H9 (cell line): ENCODE measurements at regions not wholly inside any gene's neighbourhood (a gene's known extent, or its start where the extent isn't known, plus 50 kb on each side); places are given as distances from the start of the nearest gene placed in this dataset.

ENCODE experiments used
- DNase-seq: peaks from one replicate; pipeline ENCODE4 v3.0.0-alpha.2; 2017
- H2AFZ ChIP-seq: one replicate; pipeline ENCODE4 v1.6.1; 2013; ENCODE audit warnings: mild to moderate bottlenecking, low read length, control low read depth, moderate library complexity
- H2AK5ac ChIP-seq: 2 replicates; pipeline ENCODE4 v1.6.1; 2013; ENCODE audit warnings: low read length, control low read depth, mixed read lengths; ENCODE audit not compliant: insufficient read length
- H2BK120ac ChIP-seq: one replicate; pipeline ENCODE4 v1.6.1; 2013; ENCODE audit warnings: low read depth, mild to moderate bottlenecking, low read length, control low read depth, inconsistent platforms; ENCODE audit not compliant: poor library complexity, severe bottlenecking
- H2BK12ac ChIP-seq: 2 replicates; pipeline ENCODE4 v1.6.1; 2013; ENCODE audit warnings: low read length, control low read depth, mixed read lengths, low read depth; ENCODE audit not compliant: insufficient read length
- H2BK15ac ChIP-seq: 2 replicates; pipeline ENCODE4 v1.6.1; 2013; ENCODE audit warnings: low read depth, low read length, control low read depth
- H2BK20ac ChIP-seq: one replicate; pipeline ENCODE4 v1.6.1; 2013; ENCODE audit warnings: low read depth, mild to moderate bottlenecking, low read length, control low read depth, inconsistent platforms; ENCODE audit not compliant: poor library complexity, severe bottlenecking
- H2BK5ac ChIP-seq: 2 replicates; pipeline ENCODE4 v1.6.1; 2013; ENCODE audit warnings: low read length, control low read depth, mixed read lengths; ENCODE audit not compliant: insufficient read length
- H3K14ac ChIP-seq: 2 replicates; pipeline ENCODE4 v1.6.1; 2013; ENCODE audit warnings: low read length, control low read depth; ENCODE audit not compliant: insufficient read depth
- H3K18ac ChIP-seq: 2 replicates; pipeline ENCODE4 v1.6.1; 2013; ENCODE audit warnings: low read depth, mild to moderate bottlenecking, mixed read lengths, low read length, control low read depth; ENCODE audit not compliant: insufficient read length
- H3K23ac ChIP-seq: 2 replicates; pipeline ENCODE4 v1.6.1; 2013; ENCODE audit warnings: low read length, control low read depth, mixed read lengths, low read depth; ENCODE audit not compliant: insufficient read length
- H3K23me2 ChIP-seq: 2 replicates; pipeline ENCODE4 v1.6.1; 2013; ENCODE audit warnings: low read depth, mild to moderate bottlenecking, mixed read lengths, low read length, control low read depth; ENCODE audit not compliant: insufficient read length, poor library complexity, severe bottlenecking
- H3K27ac ChIP-seq: 2 replicates; pipeline ENCODE4 v1.5.1; 2013; ENCODE audit warnings: low read length, control low read depth, mixed read lengths, low read depth; ENCODE audit not compliant: insufficient read length
- H3K27me3 ChIP-seq: 2 replicates; pipeline ENCODE4 v1.6.1; 2013; ENCODE audit warnings: low read length, control low read depth, inconsistent platforms; ENCODE audit not compliant: insufficient read depth
- H3K4ac ChIP-seq: 2 replicates; pipeline ENCODE4 v1.6.1; 2013; ENCODE audit warnings: low read depth, mild to moderate bottlenecking, control low read depth, inconsistent platforms, low read length, moderate library complexity
- H3K4me1 ChIP-seq: 2 replicates; pipeline ENCODE4 v1.6.1; 2013; ENCODE audit warnings: low read length, control low read depth, inconsistent platforms; ENCODE audit not compliant: insufficient read depth
- H3K4me2 ChIP-seq: 2 replicates; pipeline ENCODE4 v1.6.1; 2013; ENCODE audit warnings: low read length, control low read depth, mixed read lengths; ENCODE audit not compliant: insufficient read length, insufficient read depth
- H3K56ac ChIP-seq: 2 replicates; pipeline ENCODE4 v1.6.1; 2013; ENCODE audit warnings: low read depth, mild to moderate bottlenecking, mixed read lengths, low read length, control low read depth; ENCODE audit not compliant: insufficient read length
- H3K79me1 ChIP-seq: 2 replicates; pipeline ENCODE4 v1.6.1; 2013; ENCODE audit warnings: low read depth, mild to moderate bottlenecking, moderate library complexity, low read length, control low read depth, inconsistent platforms; ENCODE audit not compliant: insufficient read depth, poor library complexity, severe bottlenecking
- H3K79me2 ChIP-seq: 2 replicates; pipeline ENCODE4 v1.6.1; 2013; ENCODE audit warnings: low read length, control low read depth, inconsistent platforms; ENCODE audit not compliant: insufficient read depth
- H3K9ac ChIP-seq: 2 replicates; pipeline ENCODE4 v1.6.1; 2013; ENCODE audit warnings: low read length, control low read depth, mixed read lengths; ENCODE audit not compliant: insufficient read length; ENCODE audit errors: extremely low read depth
- H3K9me3 ChIP-seq: one replicate; pipeline ENCODE4 v1.6.1; 2013; ENCODE audit warnings: low read depth, low read length, inconsistent platforms; ENCODE audit not compliant: control insufficient read depth
- H3T11ph ChIP-seq: one replicate; pipeline ENCODE4 v1.6.1; 2013; ENCODE audit warnings: mild to moderate bottlenecking, low read length, control low read depth, inconsistent platforms
- H4K20me1 ChIP-seq: one replicate; pipeline ENCODE4 v1.6.1; 2013; ENCODE audit not compliant: control insufficient read depth, insufficient read length, insufficient read depth
- H4K5ac ChIP-seq: 2 replicates; pipeline ENCODE4 v1.6.1; 2013; ENCODE audit warnings: low read depth, mild to moderate bottlenecking, mixed read lengths, low read length, control low read depth; ENCODE audit not compliant: insufficient read length
- H4K8ac ChIP-seq: replicated peaks from 2 replicates; pipeline ENCODE4 v1.6.1; 2013; ENCODE audit warnings: low read length, control low read depth, mixed read lengths, low read depth; ENCODE audit not compliant: insufficient read length
- H4K91ac ChIP-seq: 2 replicates; pipeline ENCODE4 v1.6.1; 2013; ENCODE audit warnings: low read depth, mild to moderate bottlenecking, moderate library complexity, mixed read lengths, low read length, control low read depth; ENCODE audit not compliant: insufficient read length
- H3K27ac Mint-ChIP-seq, 3 experiments: 2 replicates in 2 of 3; 3 replicates in 1 of 3; pipeline ENCODE4 v1.8.0; 2020 to 2021; ENCODE audit warnings: mixed read lengths in 3 of 3, mild to moderate bottlenecking in 1 of 3, moderate library complexity in 1 of 3
- H3K27me3 Mint-ChIP-seq: 2 replicates; pipeline ENCODE4 v1.8.0; 2021; ENCODE audit warnings: low read depth, mild to moderate bottlenecking, moderate library complexity, mixed read lengths
- H3K36me3 Mint-ChIP-seq, 3 experiments: 2 replicates in 2 of 3; 3 replicates in 1 of 3; pipeline ENCODE4 v1.8.0; 2020 to 2021; ENCODE audit warnings: low read depth in 3 of 3, mixed read lengths in 3 of 3; ENCODE audit not compliant: insufficient read depth in 1 of 3
- H3K4me1 Mint-ChIP-seq, 2 experiments: 2 replicates each; pipeline ENCODE4 v1.8.0; 2020; ENCODE audit warnings: mixed read lengths in 2 of 2
- H3K4me3 Mint-ChIP-seq, 2 experiments: 2 replicates in 1 of 2; 3 replicates in 1 of 2; pipeline ENCODE4 v1.8.0; 2020 to 2021; ENCODE audit warnings: mild to moderate bottlenecking in 2 of 2, mixed read lengths in 2 of 2, moderate library complexity in 1 of 2
- H3K9me3 Mint-ChIP-seq, 2 experiments: 2 replicates in 1 of 2; 3 replicates in 1 of 2; pipeline ENCODE4 v1.8.0; 2020; ENCODE audit warnings: mild to moderate bottlenecking in 2 of 2, mixed read lengths in 2 of 2, moderate library complexity in 1 of 2
- WGBS: extraction: QIAGEN DNeasy Blood & Tissue Kit; methylation state at CpG from one replicate; pipeline ENCODE4 v1.1.7; 2013; ENCODE audit warnings: missing lambda C conversion rate, low lambda C conversion rate, mixed read lengths; ENCODE audit not compliant: insufficient read length; ENCODE audit errors: extremely low coverage; 5-methylcytosine and 5-hydroxymethylcytosine counted together
- TF ChIP-seq, protein P1 (sequence below): fragments of 200-600 bp; sonication (generic); conservative IDR thresholded peaks from 3 replicates; pipeline ENCODE4 v1.8.0; 2021; ENCODE audit warnings: antibody characterized with exemption, mild to moderate bottlenecking

DNA sequence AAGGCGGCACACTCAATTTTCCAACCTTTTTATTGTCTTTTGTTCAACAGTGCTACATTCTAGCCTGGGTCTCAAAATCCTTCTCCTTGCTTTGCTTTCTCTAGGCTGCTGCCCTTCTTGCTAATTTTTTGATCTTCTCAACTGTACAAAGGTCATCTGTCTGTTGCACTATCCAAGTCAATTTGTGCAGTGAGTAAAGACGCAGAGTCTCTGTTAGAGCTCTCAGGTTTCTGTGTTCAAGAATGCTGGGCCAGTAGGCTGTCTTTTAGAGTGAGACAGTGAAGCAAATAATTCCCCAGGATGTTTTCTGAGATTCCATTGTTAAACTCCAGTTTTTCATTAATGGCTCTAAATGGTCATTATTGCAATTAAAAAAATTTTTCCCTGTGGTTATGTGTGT, 255.7 kb upstream of the ACTBL2 start:
- no CpG with 5 or more reads among the region's 2 CpGs for WGBS
- Mint-ChIP-seq H3K4me3 (no peak overlapping the region), H3K4me1 (peaks cover 14 to 23% of the 10 kb centered on the region in 2 experiments), H3K36me3 (no peaks in the 10 kb centered on the region), H3K27ac (no peak overlapping the region; a peak in 1 of 7 replicates), H3K27me3 (no peaks in the 10 kb centered on the region), H3K9me3 (no peaks in the 10 kb centered on the region)
- Histone ChIP-seq H3T11ph (no peak overlapping the region), H3K23me2 (no peaks in the 10 kb centered on the region), H3K27me3 (no peaks in the 10 kb centered on the region), H3K18ac (no peak overlapping the region), H4K20me1 (no peaks in the 10 kb centered on the region), H3K79me2 (no peaks in the 10 kb centered on the region), H2AFZ (no peak overlapping the region), H3K79me1 (no peaks in the 10 kb centered on the region), H2BK20ac (no peak overlapping the region), H4K5ac (no peak overlapping the region), H3K23ac (no peak overlapping the region), H3K9ac (no peak overlapping the region), H2BK15ac (no peak overlapping the region), H2BK120ac (no peak overlapping the region), H3K4ac (no peak overlapping the region), H4K8ac (no peak overlapping the region), H2BK12ac (no peak overlapping the region), H2AK5ac (no peak overlapping the region), H3K4me1 (peaks cover 3% of the 10 kb centered on the region; the same call in 1 of the 2 replicates), H3K56ac (no peak overlapping the region), H3K9me3 (no peaks in the 10 kb centered on the region), H3K14ac (no peak overlapping the region), H3K27ac (no peak overlapping the region), H3K4me2 (no peak overlapping the region), H2BK5ac (no peak overlapping the region), H4K91ac (no peak overlapping the region)
- TF ChIP-seq, protein P1, sequence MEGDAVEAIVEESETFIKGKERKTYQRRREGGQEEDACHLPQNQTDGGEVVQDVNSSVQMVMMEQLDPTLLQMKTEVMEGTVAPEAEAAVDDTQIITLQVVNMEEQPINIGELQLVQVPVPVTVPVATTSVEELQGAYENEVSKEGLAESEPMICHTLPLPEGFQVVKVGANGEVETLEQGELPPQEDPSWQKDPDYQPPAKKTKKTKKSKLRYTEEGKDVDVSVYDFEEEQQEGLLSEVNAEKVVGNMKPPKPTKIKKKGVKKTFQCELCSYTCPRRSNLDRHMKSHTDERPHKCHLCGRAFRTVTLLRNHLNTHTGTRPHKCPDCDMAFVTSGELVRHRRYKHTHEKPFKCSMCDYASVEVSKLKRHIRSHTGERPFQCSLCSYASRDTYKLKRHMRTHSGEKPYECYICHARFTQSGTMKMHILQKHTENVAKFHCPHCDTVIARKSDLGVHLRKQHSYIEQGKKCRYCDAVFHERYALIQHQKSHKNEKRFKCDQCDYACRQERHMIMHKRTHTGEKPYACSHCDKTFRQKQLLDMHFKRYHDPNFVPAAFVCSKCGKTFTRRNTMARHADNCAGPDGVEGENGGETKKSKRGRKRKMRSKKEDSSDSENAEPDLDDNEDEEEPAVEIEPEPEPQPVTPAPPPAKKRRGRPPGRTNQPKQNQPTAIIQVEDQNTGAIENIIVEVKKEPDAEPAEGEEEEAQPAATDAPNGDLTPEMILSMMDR: no peak
- DNase-seq: no peak
